ENCODE measurements at regions not wholly inside any gene's neighbourhood (a gene's known extent, or its start where the extent isn't known, plus 50 kb on each side); places are given as distances from the start of the nearest gene placed in this dataset.

- no peak for DNase-seq (ENCODE audit: low read depth in 1 of 2, low spot score in 1 of 2)
- no peak overlapping the region for H3K4me3 ChIP-seq (replicated peaks; ENCODE audit: insufficient read depth, low read length)
- H3K27me3 ChIP-seq (ENCODE audit: insufficient read depth, poor library complexity, severe bottlenecking): no peaks in the 10 kb centered on the region
- TF ChIP-seq POLR2AphosphoS5 (IDR thresholded peaks at IDR 0.05; ENCODE audit: low read depth) (no peak), CTCF (IDR thresholded peaks at IDR 0.05; ENCODE audit: insufficient read depth, low read length) (no peak), REST (IDR thresholded peaks at IDR 0.05; ENCODE audit: insufficient replicate concordance, low read depth) (no peak), SPI1 (IDR thresholded peaks at IDR 0.05; ENCODE audit: borderline replicate concordance, low read depth) (no peak), GABPA (IDR thresholded peaks at IDR 0.05; ENCODE audit: low read depth) (no peak)
- H3K27ac ChIP-seq (replicated peaks): no peak overlapping the region
Observed at GRCh38 chr2:144678736-144679135, 158.8 kb upstream of the ZEB2 start.

DNA sequence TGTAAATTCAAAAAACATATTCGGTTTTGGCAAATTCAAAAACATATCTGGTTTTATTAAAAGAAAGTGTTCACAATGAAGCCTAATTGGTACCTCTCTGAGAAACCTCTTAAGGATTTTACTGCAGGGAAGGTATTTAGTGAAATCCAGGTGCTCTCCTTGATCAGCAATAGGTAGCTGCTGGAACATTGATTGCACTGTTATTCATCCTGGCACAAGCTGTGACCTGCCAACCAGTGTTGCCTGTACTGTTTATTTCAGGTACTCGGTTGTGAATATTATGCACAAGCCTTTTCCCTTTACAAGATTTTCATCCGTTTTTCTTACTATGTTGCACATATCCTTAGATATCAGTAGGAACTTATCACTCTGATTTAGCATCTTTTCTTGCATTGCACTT, 155.8 kb upstream of the ZEB2 start:
- H3K27me3 ChIP-seq (ENCODE audit: insufficient read depth, poor library complexity, severe bottlenecking): no peaks in the 10 kb centered on the region
- TF ChIP-seq SPI1 (IDR thresholded peaks at IDR 0.05; ENCODE audit: borderline replicate concordance, low read depth) (no peak), POLR2AphosphoS5 (IDR thresholded peaks at IDR 0.05; ENCODE audit: low read depth) (no peak), CTCF (IDR thresholded peaks at IDR 0.05; ENCODE audit: insufficient read depth, low read length) (no peak), REST (IDR thresholded peaks at IDR 0.05; ENCODE audit: insufficient replicate concordance, low read depth) (no peak), GABPA (IDR thresholded peaks at IDR 0.05; ENCODE audit: low read depth) (no peak)
- H3K4me3 ChIP-seq (replicated peaks; ENCODE audit: insufficient read depth, low read length): no peak overlapping the region
- DNase-seq (ENCODE audit: low read depth in 1 of 2, low spot score in 1 of 2): no peak
- no peak overlapping the region for H3K27ac ChIP-seq (replicated peaks)

GRCh38 chr2:144675331-144675730, 155.4 kb upstream of the ZEB2 start:
- Histone ChIP-seq H3K27me3 (ENCODE audit: insufficient read depth, poor library complexity, severe bottlenecking) (no peaks in the 10 kb centered on the region), H3K27ac (replicated peaks) (no peak overlapping the region), H3K4me3 (replicated peaks; ENCODE audit: insufficient read depth, low read length) (no peak overlapping the region)
- TF ChIP-seq CTCF (IDR thresholded peaks at IDR 0.05; ENCODE audit: insufficient read depth, low read length) (no peak), POLR2AphosphoS5 (IDR thresholded peaks at IDR 0.05; ENCODE audit: low read depth) (no peak), GABPA (IDR thresholded peaks at IDR 0.05; ENCODE audit: low read depth) (no peak), SPI1 (IDR thresholded peaks at IDR 0.05; ENCODE audit: borderline replicate concordance, low read depth) (no peak), REST (IDR thresholded peaks at IDR 0.05; ENCODE audit: insufficient replicate concordance, low read depth) (no peak)
- DNase-seq (ENCODE audit: low read depth in 1 of 2, low spot score in 1 of 2): no peak

All from HL-60 (cell line).